SK-N-SH (cell line): ENCODE measurements at regions not wholly inside any gene's neighbourhood (a gene's known extent, or its start where the extent isn't known, plus 50 kb on each side); places are given as distances from the start of the nearest gene placed in this dataset.

Source experiments
- CTCF ChIA-PET: fragments of 300-600, 350-600 bp; formaldehyde crosslinking; extraction: SDS; loops from one replicate; lab custom pipeline; 2021; lab: Yijun Ruan, JAX
- POLR2A ChIA-PET: fragments of 350-600 bp; sonication (Branson Sonifier 250); formaldehyde crosslinking; extraction: SDS; loops from one replicate; lab custom pipeline; 2020; ENCODE audit warnings: antibody characterized with exemption, inconsistent platforms; lab: Yijun Ruan, JAX
- DNase-seq: peaks from one replicate; pipeline ENCODE4 v3.0.0; 2012
- H2AFZ ChIP-seq: fragments of 200-600 bp; sonication (generic); 2 replicates; pipeline ENCODE4 v1.8.1; 2016; ENCODE audit warnings: antibody characterized with exemption, mild to moderate bottlenecking, low read depth
- H3F3A ChIP-seq: fragments of 200-600 bp; sonication (generic); replicated peaks from 2 replicates; pipeline ENCODE3; 2016; ENCODE audit warnings: antibody characterized with exemption, mild to moderate bottlenecking; ENCODE audit not compliant: insufficient read depth
- H3K27ac ChIP-seq, 2 experiments: fragments of 200-500 bp in 1 of 2; fragments of 200-600 bp in 1 of 2; sonication (Bioruptor generic) in 1 of 2; sonication (generic), shearing (Covaris generic) in 1 of 2; 2 replicates each; pipeline versions ENCODE4 v1.5.1 to v1.6.1; 2014 to 2016; ENCODE audit warnings: low read depth in 2 of 2, inconsistent platforms in 1 of 2, low read length in 1 of 2, mild to moderate bottlenecking in 1 of 2, mixed read lengths in 1 of 2
- H3K27me3 ChIP-seq: fragments of 200-600 bp; sonication (generic), shearing (Covaris generic); 2 replicates; pipeline ENCODE4 v1.6.1; 2016; ENCODE audit warnings: mixed run types; ENCODE audit not compliant: insufficient read depth
- H3K36me3 ChIP-seq, 2 experiments: fragments of 200-500 bp in 1 of 2; fragments of 200-600 bp in 1 of 2; sonication (Bioruptor generic) in 1 of 2; sonication (generic) in 1 of 2; replicated peaks in 1 of 2; 2 replicates each; pipeline versions ENCODE3 to v1.5.1; 2014 to 2016; ENCODE audit warnings: low read length in 1 of 2, mild to moderate bottlenecking in 1 of 2; ENCODE audit not compliant: insufficient read depth in 2 of 2, control insufficient read depth in 1 of 2
- H3K4me1 ChIP-seq, 2 experiments: fragments of 200-500 bp in 1 of 2; fragments of 200-600 bp in 1 of 2; sonication (Bioruptor generic) in 1 of 2; sonication (generic), shearing (Covaris generic) in 1 of 2; 2 replicates each; pipeline versions ENCODE4 v1.5.1 to v1.6.1; 2014 to 2016; ENCODE audit warnings: low read depth in 1 of 2, low read length in 1 of 2, mixed run types in 1 of 2; ENCODE audit not compliant: insufficient read depth in 2 of 2, control insufficient read depth in 1 of 2
- H3K4me2 ChIP-seq: fragments of 200-600 bp; sonication (generic), shearing (Covaris generic); 2 replicates; pipeline ENCODE4 v1.6.1; 2017; ENCODE audit warnings: mixed run types
- H3K4me3 ChIP-seq, 2 experiments: fragments of 200-500 bp in 1 of 2; fragments of 200-600 bp in 1 of 2; sonication (Bioruptor generic) in 1 of 2; sonication (generic), shearing (Covaris generic) in 1 of 2; 2 replicates each; pipeline versions ENCODE4 v1.5.1 to v1.8.1; 2014 to 2016; ENCODE audit warnings: low read depth in 2 of 2, inconsistent platforms in 1 of 2, low read length in 1 of 2, mild to moderate bottlenecking in 1 of 2, mixed read lengths in 1 of 2, moderate library complexity in 1 of 2
- H3K79me2 ChIP-seq: fragments of 200-600 bp; sonication (generic); 2 replicates; pipeline ENCODE4 v1.8.1; 2017; ENCODE audit warnings: mild to moderate bottlenecking; ENCODE audit not compliant: insufficient read depth
- H3K9ac ChIP-seq: fragments of 200-600 bp; sonication (generic); 2 replicates; pipeline ENCODE4 v1.6.1; 2017; ENCODE audit warnings: mixed run types
- H3K9me2 ChIP-seq: fragments of 200-600 bp; sonication (generic); 2 replicates; pipeline ENCODE4 v1.6.1; 2017; ENCODE audit warnings: mixed run types
- H3K9me3 ChIP-seq: fragments of 200-600 bp; sonication (generic); 2 replicates; pipeline ENCODE4 v1.6.1; 2017; ENCODE audit warnings: mixed run types, mild to moderate bottlenecking, moderate library complexity
- H4K20me1 ChIP-seq: fragments of 200-600 bp; sonication (generic); 2 replicates; pipeline ENCODE4 v1.6.1; 2017; ENCODE audit warnings: mild to moderate bottlenecking, mixed run types; ENCODE audit not compliant: insufficient read depth
- ELF1 ChIP-seq: IDR thresholded peaks from 2 replicates; pipeline ENCODE4 v1.4.0; 2012
- FOSL2 ChIP-seq: IDR thresholded peaks from 2 replicates; pipeline ENCODE4 v1.4.0; 2012; ENCODE audit warnings: low read depth, mild to moderate bottlenecking, moderate library complexity, borderline replicate concordance
- FOXM1 ChIP-seq: IDR thresholded peaks from 2 replicates; pipeline ENCODE4 v1.4.0; 2012; ENCODE audit warnings: low read depth, mild to moderate bottlenecking
- GATA2 ChIP-seq: sonication (generic); formaldehyde crosslinking; IDR thresholded peaks from 2 replicates; pipeline ENCODE4 v1.5.0; 2020; ENCODE audit warnings: mild to moderate bottlenecking, missing genetic modification reagents
- JUND ChIP-seq: IDR thresholded peaks from 2 replicates; pipeline ENCODE4 v1.4.0; 2012
- MXI1 ChIP-seq: IDR thresholded peaks from 2 replicates; pipeline ENCODE4 v1.6.1; 2012; ENCODE audit warnings: mild to moderate bottlenecking, low read depth, low read length, improper control_type of control experiment
- NRF1 ChIP-seq: IDR thresholded peaks from 2 replicates; pipeline ENCODE4 v1.6.1; 2012; ENCODE audit warnings: low read depth, mild to moderate bottlenecking, low read length
- POLR2AphosphoS5 ChIP-seq: IDR thresholded peaks from 2 replicates; pipeline ENCODE4 v1.6.1; 2012; ENCODE audit warnings: low read depth, low read length
- SMC3 ChIP-seq: IDR thresholded peaks from 2 replicates; pipeline ENCODE4 v1.6.1; 2012; ENCODE audit warnings: low read depth, low read length, improper control_type of control experiment
- USF1 ChIP-seq: IDR thresholded peaks from 2 replicates; pipeline ENCODE4 v1.4.0; 2012; ENCODE audit warnings: low read depth, borderline replicate concordance
- YY1 ChIP-seq: IDR thresholded peaks from 2 replicates; pipeline ENCODE4 v1.4.0; 2012; ENCODE audit warnings: low read depth, mild to moderate bottlenecking
- ZBTB33 ChIP-seq: IDR thresholded peaks from 2 replicates; pipeline ENCODE4 v1.4.0; 2012; ENCODE audit warnings: low read depth, borderline replicate concordance
- WGBS: methylation state at CpG from one replicate; pipeline ENCODE4 v1.1.6; 2017; ENCODE audit warnings: low lambda C conversion rate; 5-methylcytosine and 5-hydroxymethylcytosine counted together

- no peak for TF ChIP-seq POLR2AphosphoS5
Observed at GRCh38 chr1:30103708-30104411, 619.5 kb downstream of the MATN1 start (continued).

- Histone ChIP-seq H3K27me3 (no peaks in the 10 kb centered on the region), H3K9ac (no peak overlapping the region), H3K4me1 (peaks cover 0 to 3% of the 10 kb centered on the region in 2 experiments; a peak in 1 of 4 replicates), H3K9me2 (no peaks in the 10 kb centered on the region), H3K4me2 (no peak overlapping the region), H3K36me3 (no peaks in the 10 kb centered on the region), H3K27ac (no peak overlapping the region), H3K4me3 (no peak overlapping the region), H4K20me1 (no peaks in the 10 kb centered on the region), H3K9me3 (no peaks in the 10 kb centered on the region), H3K79me2 (no peaks in the 10 kb centered on the region), H3F3A (no peaks in the 10 kb centered on the region), H2AFZ (no peak overlapping the region)
- ChIA-PET POLR2A (no interaction called here), CTCF (interaction anchor here (1.3 to 1.7 kb wide), 2 partner anchors 17 to 278 kb away, joined by 4 to 7 read pairs; no protein-coding TSS in a partner anchor)
- no peak for DNase-seq
- no peak for TF ChIP-seq ZBTB33
- WGBS, result 79% methylated on average over 5 of the region's 7 CpGs
Observed at GRCh38 chr1:30102605-30103004, 620.8 kb downstream of the MATN1 start.

GRCh38 chr1:30101487-30102227 lies 621.7 kb downstream of the MATN1 start:
- no peaks in the 10 kb centered on the region for H3K79me2 ChIP-seq
- H3F3A ChIP-seq, result no peaks in the 10 kb centered on the region
- ChIA-PET POLR2A (no interaction called here), CTCF (interaction anchor here (1.5 to 2.5 kb wide), 3 partner anchors 9 to 309 kb away, joined by 4 to 10 read pairs (median 7); no protein-coding TSS in a partner anchor)
- no peak overlapping the region for H3K4me2 ChIP-seq
- no peak for TF ChIP-seq FOXM1
- 33% methylated on average over 7 of the region's 9 CpGs for WGBS
- H3K36me3 ChIP-seq, result no peaks in the 10 kb centered on the region
- H3K9me2 ChIP-seq, result no peaks in the 10 kb centered on the region
- DNase-seq, result peak; percentile 57
- no peak overlapping the region for H3K4me3 ChIP-seq
- H3K9me3 ChIP-seq, result no peaks in the 10 kb centered on the region
- no peaks in the 10 kb centered on the region for H3K27me3 ChIP-seq
- H3K27ac ChIP-seq, result no peak overlapping the region
- no peaks in the 10 kb centered on the region for H4K20me1 ChIP-seq
- peaks cover 0 to 1% of the 10 kb centered on the region in 2 experiments; a peak in 1 of 4 replicates for H3K4me1 ChIP-seq
- no peak overlapping the region for H2AFZ ChIP-seq
- no peak overlapping the region for H3K9ac ChIP-seq

GRCh38 chr1:30101016-30101415 lies 622.4 kb downstream of the MATN1 start:
- Histone ChIP-seq H3F3A (no peaks in the 10 kb centered on the region), H3K27ac (no peak overlapping the region), H3K4me3 (no peak overlapping the region), H3K36me3 (no peaks in the 10 kb centered on the region), H3K9me2 (no peaks in the 10 kb centered on the region), H3K79me2 (no peaks in the 10 kb centered on the region), H3K9ac (no peak overlapping the region), H2AFZ (no peak overlapping the region), H3K9me3 (no peaks in the 10 kb centered on the region), H4K20me1 (no peaks in the 10 kb centered on the region), H3K4me2 (no peak overlapping the region), H3K4me1 (no peaks in the 10 kb centered on the region; a peak in 1 of 4 replicates), H3K27me3 (no peaks in the 10 kb centered on the region)
- ChIA-PET POLR2A (no interaction called here), CTCF (interaction anchor here (1.5 to 2.5 kb wide), 2 partner anchors 10 to 308 kb away, joined by 4 to 10 read pairs; no protein-coding TSS in a partner anchor)
- DNase-seq, result no peak
- WGBS, result 34% methylated on average over 4 of the region's 8 CpGs
- TF ChIP-seq GATA2 (no peak), ELF1 (no peak), JUND (no peak), USF1 (no peak), YY1 (no peak), NRF1 (no peak), MXI1 (no peak), SMC3 (no peak), FOSL2 (no peak)
